Neural cell (in vitro differentiated cells): ENCODE measurements at regions not wholly inside any gene's neighbourhood (a gene's known extent, or its start where the extent isn't known, plus 50 kb on each side); places are given as distances from the start of the nearest gene placed in this dataset.

Experiments
- H2AFZ ChIP-seq: fragments of 200-600, 300-800 bp; sonication (generic), shearing (Covaris generic); 2 replicates; pipeline ENCODE4 v1.6.0; 2014; ENCODE audit warnings: low read depth, mild to moderate bottlenecking, antibody characterized with exemption, low read length, moderate library complexity
- H3F3A ChIP-seq: fragments of 200-600 bp; shearing (Covaris generic); 2 replicates; pipeline ENCODE4 v1.6.1; 2016; ENCODE audit warnings: mild to moderate bottlenecking, moderate library complexity, mixed read lengths, antibody characterized with exemption, low read length; ENCODE audit not compliant: insufficient read depth, poor library complexity, severe bottlenecking
- H3K27ac ChIP-seq: fragments of 200-600, 300-800 bp; sonication (generic), shearing (Covaris generic); 2 replicates; pipeline ENCODE4 v1.5.1; 2014; ENCODE audit warnings: mild to moderate bottlenecking, low read length, moderate library complexity
- H3K27me3 ChIP-seq: fragments of 300-800, 200-600 bp; sonication (generic), shearing (Covaris generic); 2 replicates; pipeline ENCODE4 v1.6.0; 2014; ENCODE audit warnings: mild to moderate bottlenecking, low read depth, low read length, moderate library complexity; ENCODE audit not compliant: insufficient read depth
- H3K36me3 ChIP-seq: fragments of 300-800, 200-600 bp; sonication (generic), shearing (Covaris generic); 2 replicates; pipeline ENCODE4 v1.5.1; 2014; ENCODE audit warnings: mild to moderate bottlenecking, antibody characterized with exemption, low read length, moderate library complexity; ENCODE audit not compliant: insufficient read depth
- H3K4me2 ChIP-seq: fragments of 300-800, 200-600 bp; sonication (generic), shearing (Covaris generic); 2 replicates; pipeline ENCODE4 v1.6.0; 2014; ENCODE audit warnings: mild to moderate bottlenecking, low read length
- H3K4me3 ChIP-seq: fragments of 300-800, 200-600 bp; sonication (generic), shearing (Covaris generic); 2 replicates; pipeline ENCODE4 v1.5.1; 2014; ENCODE audit warnings: mild to moderate bottlenecking, low read length, moderate library complexity
- H3K79me2 ChIP-seq: fragments of 200-600 bp; shearing (Covaris generic); replicated peaks from 2 replicates; pipeline ENCODE4 v1.6.0; 2014; ENCODE audit warnings: mild to moderate bottlenecking, low read length, moderate library complexity; ENCODE audit not compliant: insufficient read depth
- H3K9ac ChIP-seq: fragments of 300-800, 200-600 bp; sonication (generic), shearing (Covaris generic); 2 replicates; pipeline ENCODE4 v1.6.1; 2016; ENCODE audit warnings: mild to moderate bottlenecking, low read length, mixed read lengths
- H3K9me2 ChIP-seq: fragments of 200-600 bp; shearing (Covaris generic); 2 replicates; pipeline ENCODE4 v1.6.1; 2016; ENCODE audit warnings: mild to moderate bottlenecking, low read length, mixed read lengths; ENCODE audit not compliant: insufficient read depth
- H3K9me3 ChIP-seq: fragments of 200-600, 300-800 bp; sonication (generic), shearing (Covaris generic); 2 replicates; pipeline ENCODE4 v1.6.1; 2016; ENCODE audit warnings: mild to moderate bottlenecking, mixed run types, low read length, moderate library complexity, mixed read lengths
- H4K20me1 ChIP-seq: fragments of 200-600 bp; shearing (Covaris generic); 2 replicates; pipeline ENCODE4 v1.6.1; 2016; ENCODE audit warnings: mild to moderate bottlenecking, mixed run types; ENCODE audit not compliant: insufficient read depth
- EP300 ChIP-seq: fragments of 450-650 bp; conservative IDR thresholded peaks from 2 replicates; pipeline ENCODE4 v1.6.1; 2014; ENCODE audit warnings: antibody characterized with exemption, mild to moderate bottlenecking, moderate library complexity; ENCODE audit not compliant: poor library complexity, severe bottlenecking
- EZH2 ChIP-seq: fragments of 200-600, 300-800 bp; shearing (Covaris generic), sonication (generic); IDR thresholded peaks from 2 replicates; pipeline ENCODE4 v1.6.1; 2014; ENCODE audit warnings: antibody characterized with exemption, low read length, borderline replicate concordance, mild to moderate bottlenecking; ENCODE audit not compliant: insufficient read depth, poor library complexity, severe bottlenecking
- MXI1 ChIP-seq: fragments of 450-650 bp; conservative IDR thresholded peaks from 2 replicates; pipeline ENCODE4 v1.6.1; 2014; ENCODE audit warnings: antibody characterized with exemption, mild to moderate bottlenecking; ENCODE audit not compliant: poor library complexity, severe bottlenecking
- POLR2AphosphoS5 ChIP-seq: IDR thresholded peaks from 2 replicates; pipeline ENCODE4 v1.6.1; 2012
- RAD21 ChIP-seq: fragments of 450-650 bp; conservative IDR thresholded peaks from 2 replicates; pipeline ENCODE4 v1.6.1; 2014; ENCODE audit warnings: antibody characterized with exemption, mild to moderate bottlenecking, moderate library complexity
- SMC3 ChIP-seq: fragments of 450-650 bp; conservative IDR thresholded peaks from 2 replicates; pipeline ENCODE4 v1.6.1; 2014; ENCODE audit warnings: antibody characterized with exemption, mild to moderate bottlenecking, moderate library complexity; ENCODE audit not compliant: poor library complexity
- TAF1 ChIP-seq: IDR thresholded peaks from 2 replicates; pipeline ENCODE4 v1.6.1; 2012; ENCODE audit warnings: low read depth
- TF ChIP-seq, protein P1 (sequence below): fragments of 450-650 bp; IDR thresholded peaks from 2 replicates; pipeline ENCODE4 v1.5.1; 2014; ENCODE audit warnings: antibody characterized with exemption, mild to moderate bottlenecking, moderate library complexity; ENCODE audit not compliant: poor library complexity, severe bottlenecking
- TF ChIP-seq, protein P2 (sequence below): IDR thresholded peaks from 2 replicates; pipeline ENCODE4 v1.6.1; 2012; ENCODE audit warnings: borderline replicate concordance

DNA sequence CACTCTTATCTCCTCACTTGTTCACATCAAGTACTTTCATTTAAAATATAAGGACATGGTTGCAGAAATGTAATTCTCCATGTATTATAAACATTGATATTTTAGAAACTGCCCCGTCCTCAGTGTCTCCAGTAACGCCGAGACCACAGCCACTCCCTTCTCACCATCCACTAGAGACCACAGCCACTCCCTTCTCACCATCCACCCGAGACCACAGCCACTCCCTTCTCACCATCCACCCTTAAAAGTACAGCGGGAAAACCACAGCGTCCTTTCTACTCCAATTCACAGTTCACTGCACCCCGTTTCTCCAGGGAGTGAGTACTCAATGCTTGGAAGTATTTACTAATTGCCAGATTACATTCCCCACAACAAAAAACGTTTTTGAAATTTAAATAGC, 1452.2 kb upstream of the ACVR2A start:
- Histone ChIP-seq H3K9me3 (no peaks in the 10 kb centered on the region), H3K4me3 (no peak overlapping the region), H3K36me3 (no peaks in the 10 kb centered on the region), H3K9ac (no peak overlapping the region), H3K27ac (no peak overlapping the region), H3K79me2 (no peaks in the 10 kb centered on the region), H3K9me2 (no peaks in the 10 kb centered on the region), H3F3A (no peaks in the 10 kb centered on the region), H3K27me3 (no peaks in the 10 kb centered on the region), H4K20me1 (no peaks in the 10 kb centered on the region), H2AFZ (no peak overlapping the region), H3K4me2 (no peak overlapping the region)
- TF ChIP-seq TAF1 (no peak), EP300 (no peak), SMC3 (no peak), RAD21 (no peak), MXI1 (no peak), EZH2 (no peak), POLR2AphosphoS5 (no peak)
- TF ChIP-seq, protein P1, sequence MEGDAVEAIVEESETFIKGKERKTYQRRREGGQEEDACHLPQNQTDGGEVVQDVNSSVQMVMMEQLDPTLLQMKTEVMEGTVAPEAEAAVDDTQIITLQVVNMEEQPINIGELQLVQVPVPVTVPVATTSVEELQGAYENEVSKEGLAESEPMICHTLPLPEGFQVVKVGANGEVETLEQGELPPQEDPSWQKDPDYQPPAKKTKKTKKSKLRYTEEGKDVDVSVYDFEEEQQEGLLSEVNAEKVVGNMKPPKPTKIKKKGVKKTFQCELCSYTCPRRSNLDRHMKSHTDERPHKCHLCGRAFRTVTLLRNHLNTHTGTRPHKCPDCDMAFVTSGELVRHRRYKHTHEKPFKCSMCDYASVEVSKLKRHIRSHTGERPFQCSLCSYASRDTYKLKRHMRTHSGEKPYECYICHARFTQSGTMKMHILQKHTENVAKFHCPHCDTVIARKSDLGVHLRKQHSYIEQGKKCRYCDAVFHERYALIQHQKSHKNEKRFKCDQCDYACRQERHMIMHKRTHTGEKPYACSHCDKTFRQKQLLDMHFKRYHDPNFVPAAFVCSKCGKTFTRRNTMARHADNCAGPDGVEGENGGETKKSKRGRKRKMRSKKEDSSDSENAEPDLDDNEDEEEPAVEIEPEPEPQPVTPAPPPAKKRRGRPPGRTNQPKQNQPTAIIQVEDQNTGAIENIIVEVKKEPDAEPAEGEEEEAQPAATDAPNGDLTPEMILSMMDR: no peak
- TF ChIP-seq, protein P2, sequence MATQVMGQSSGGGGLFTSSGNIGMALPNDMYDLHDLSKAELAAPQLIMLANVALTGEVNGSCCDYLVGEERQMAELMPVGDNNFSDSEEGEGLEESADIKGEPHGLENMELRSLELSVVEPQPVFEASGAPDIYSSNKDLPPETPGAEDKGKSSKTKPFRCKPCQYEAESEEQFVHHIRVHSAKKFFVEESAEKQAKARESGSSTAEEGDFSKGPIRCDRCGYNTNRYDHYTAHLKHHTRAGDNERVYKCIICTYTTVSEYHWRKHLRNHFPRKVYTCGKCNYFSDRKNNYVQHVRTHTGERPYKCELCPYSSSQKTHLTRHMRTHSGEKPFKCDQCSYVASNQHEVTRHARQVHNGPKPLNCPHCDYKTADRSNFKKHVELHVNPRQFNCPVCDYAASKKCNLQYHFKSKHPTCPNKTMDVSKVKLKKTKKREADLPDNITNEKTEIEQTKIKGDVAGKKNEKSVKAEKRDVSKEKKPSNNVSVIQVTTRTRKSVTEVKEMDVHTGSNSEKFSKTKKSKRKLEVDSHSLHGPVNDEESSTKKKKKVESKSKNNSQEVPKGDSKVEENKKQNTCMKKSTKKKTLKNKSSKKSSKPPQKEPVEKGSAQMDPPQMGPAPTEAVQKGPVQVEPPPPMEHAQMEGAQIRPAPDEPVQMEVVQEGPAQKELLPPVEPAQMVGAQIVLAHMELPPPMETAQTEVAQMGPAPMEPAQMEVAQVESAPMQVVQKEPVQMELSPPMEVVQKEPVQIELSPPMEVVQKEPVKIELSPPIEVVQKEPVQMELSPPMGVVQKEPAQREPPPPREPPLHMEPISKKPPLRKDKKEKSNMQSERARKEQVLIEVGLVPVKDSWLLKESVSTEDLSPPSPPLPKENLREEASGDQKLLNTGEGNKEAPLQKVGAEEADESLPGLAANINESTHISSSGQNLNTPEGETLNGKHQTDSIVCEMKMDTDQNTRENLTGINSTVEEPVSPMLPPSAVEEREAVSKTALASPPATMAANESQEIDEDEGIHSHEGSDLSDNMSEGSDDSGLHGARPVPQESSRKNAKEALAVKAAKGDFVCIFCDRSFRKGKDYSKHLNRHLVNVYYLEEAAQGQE: no peak

DNA sequence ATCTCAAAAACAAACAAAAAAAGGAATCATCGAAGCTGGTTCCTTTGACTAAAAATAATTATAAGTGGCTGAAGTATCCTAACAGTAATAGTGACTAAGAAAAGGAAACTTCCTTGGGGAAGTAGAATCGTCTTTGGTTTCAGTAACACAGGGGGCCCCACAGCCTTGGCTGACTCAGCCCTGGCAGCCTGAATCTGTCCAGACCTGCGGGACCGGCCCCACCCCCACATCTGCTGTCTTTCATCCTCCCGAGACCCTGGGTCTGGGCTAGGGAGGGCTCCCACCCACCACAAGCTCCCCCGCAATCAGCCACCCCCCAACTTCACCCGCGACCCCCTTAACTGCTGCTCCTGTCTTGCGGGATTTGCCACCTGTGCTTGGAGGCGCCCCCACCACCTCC, 1452.6 kb upstream of the ACVR2A start:
- no peaks in the 10 kb centered on the region for H3K9me3 ChIP-seq
- TF ChIP-seq TAF1 (no peak), EZH2 (no peak), SMC3 (no peak), RAD21 (no peak), POLR2AphosphoS5 (no peak), MXI1 (no peak), EP300 (no peak)
- TF ChIP-seq, protein P2: no peak
- TF ChIP-seq, protein P1: no peak
- H3K27me3 ChIP-seq: no peaks in the 10 kb centered on the region
- no peak overlapping the region for H3K4me2 ChIP-seq
- H3F3A ChIP-seq: no peaks in the 10 kb centered on the region
- H4K20me1 ChIP-seq: no peaks in the 10 kb centered on the region
- no peak overlapping the region for H3K4me3 ChIP-seq
- H3K36me3 ChIP-seq: no peaks in the 10 kb centered on the region
- no peak overlapping the region for H3K9ac ChIP-seq
- no peak overlapping the region for H3K27ac ChIP-seq
- H3K9me2 ChIP-seq: no peaks in the 10 kb centered on the region
- no peak overlapping the region for H2AFZ ChIP-seq
- no peaks in the 10 kb centered on the region for H3K79me2 ChIP-seq
